GM23248 (cell line): ENCODE measurements at regions not wholly inside any gene's neighbourhood (a gene's known extent, or its start where the extent isn't known, plus 50 kb on each side); places are given as distances from the start of the nearest gene placed in this dataset.

Source experiments
- DNase-seq: peaks from one replicate; pipeline ENCODE4 v3.0.0-alpha.2; 2015
- H2AFZ ChIP-seq: fragments of 200-600 bp; sonication (generic); 2 replicates; pipeline ENCODE4 v1.6.1; 2016; ENCODE audit warnings: antibody characterized with exemption
- H3F3A ChIP-seq: fragments of 200-600 bp; sonication (generic); 2 replicates; pipeline ENCODE4 v1.6.1; 2016; ENCODE audit warnings: mild to moderate bottlenecking, antibody characterized with exemption, mixed run types; ENCODE audit not compliant: insufficient read depth
- H3K27ac ChIP-seq: fragments of 200-600 bp; sonication (generic); 2 replicates; pipeline ENCODE4 v1.5.1; 2016; ENCODE audit warnings: mild to moderate bottlenecking
- H3K27me3 ChIP-seq: fragments of 200-600 bp; sonication (generic); replicated peaks from 2 replicates; pipeline ENCODE4 v1.6.1; 2016; ENCODE audit warnings: mild to moderate bottlenecking; ENCODE audit not compliant: insufficient read depth
- H3K36me3 ChIP-seq: fragments of 200-600 bp; sonication (generic); 2 replicates; pipeline ENCODE4 v1.6.1; 2016; ENCODE audit warnings: low read depth, mild to moderate bottlenecking
- H3K4me1 ChIP-seq: fragments of 200-600 bp; sonication (generic); 2 replicates; pipeline ENCODE4 v1.6.1; 2016; ENCODE audit warnings: mild to moderate bottlenecking; ENCODE audit not compliant: insufficient read depth
- H3K4me2 ChIP-seq: fragments of 200-600 bp; sonication (generic); one replicate; pipeline ENCODE4 v1.6.1; 2016; ENCODE audit warnings: mild to moderate bottlenecking; ENCODE audit not compliant: unreplicated experiment
- H3K4me3 ChIP-seq: fragments of 200-600 bp; sonication (generic); 2 replicates; pipeline ENCODE4 v1.5.1; 2016; ENCODE audit warnings: mild to moderate bottlenecking
- H3K79me2 ChIP-seq: fragments of 200-600 bp; sonication (generic); 2 replicates; pipeline ENCODE4 v1.6.1; 2016; ENCODE audit warnings: mild to moderate bottlenecking; ENCODE audit not compliant: insufficient read depth
- H3K9ac ChIP-seq: fragments of 200-600 bp; sonication (generic); 2 replicates; pipeline ENCODE4 v1.6.1; 2016; ENCODE audit warnings: mild to moderate bottlenecking
- H3K9me2 ChIP-seq: fragments of 200-600 bp; sonication (generic); 2 replicates; pipeline ENCODE4 v1.6.1; 2016; ENCODE audit warnings: mixed run types, mild to moderate bottlenecking, moderate library complexity; ENCODE audit not compliant: insufficient read depth
- H3K9me3 ChIP-seq: fragments of 200-600 bp; sonication (generic); one replicate; pipeline ENCODE4 v1.6.1; 2017; ENCODE audit warnings: low read depth
- H4K20me1 ChIP-seq: fragments of 200-600 bp; sonication (generic); 2 replicates; pipeline ENCODE4 v1.6.0; 2016; ENCODE audit not compliant: insufficient read depth
- EZH2 ChIP-seq: fragments of 200-600 bp; sonication (generic); IDR thresholded peaks from 2 replicates; pipeline ENCODE4 v1.6.1; 2018; ENCODE audit warnings: antibody characterized with exemption, mild to moderate bottlenecking; ENCODE audit not compliant: insufficient read depth, poor library complexity, severe bottlenecking
- EZH2phosphoT487 ChIP-seq: fragments of 200-600 bp; sonication (generic); IDR thresholded peaks from 2 replicates; pipeline ENCODE4 v1.6.1; 2018; ENCODE audit warnings: antibody characterized with exemption, moderate library complexity, mild to moderate bottlenecking, low read depth; ENCODE audit not compliant: insufficient read depth
- WGBS, 2 experiments: methylation state at CpG; one replicate each; pipeline ENCODE4 v1.1.6; 2015 to 2017; ENCODE audit warnings: low lambda C conversion rate in 2 of 2, low coverage in 1 of 2; ENCODE audit errors: missing lambda C conversion rate in 2 of 2; 5-methylcytosine and 5-hydroxymethylcytosine counted together
- in situ Hi-C: fragments of 300-500 bp; cut with MboI; formaldehyde crosslinking; loops from 2 replicates; pipeline ENCODE4 v1.15.0; 2020

DNA sequence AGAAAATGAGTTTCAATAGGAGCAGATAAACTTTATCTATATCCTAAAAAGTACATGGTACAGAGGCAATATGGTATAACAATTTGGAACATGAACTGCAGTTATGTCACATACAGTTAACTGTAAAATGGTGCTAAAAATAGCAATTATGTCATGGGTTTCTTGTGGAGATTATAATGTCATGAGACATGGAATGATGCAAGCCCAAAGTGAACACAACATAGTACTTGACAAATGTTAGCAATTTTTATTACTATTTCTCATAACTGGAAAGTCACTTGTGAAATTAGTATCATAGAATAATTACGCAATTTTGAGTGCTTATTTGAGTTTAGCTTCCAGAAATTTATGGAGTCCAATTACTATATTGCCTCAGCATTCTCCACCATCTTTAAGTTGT, 1263.4 kb downstream of the DSC3 start:
- Histone ChIP-seq H3K27me3 (no peaks in the 10 kb centered on the region), H3K27ac (no peak overlapping the region), H3K4me1 (no peaks in the 10 kb centered on the region), H4K20me1 (no peaks in the 10 kb centered on the region), H3K36me3 (no peaks in the 10 kb centered on the region), H3K4me3 (no peak overlapping the region), H2AFZ (no peak overlapping the region), H3K79me2 (no peaks in the 10 kb centered on the region), H3K9me3 (no peaks in the 10 kb centered on the region), H3K4me2 (no peak overlapping the region), H3K9me2 (0 out of 2 replicates have a peak, but pooled peaks cover 5% of the 10 kb centered on the region), H3F3A (no peaks in the 10 kb centered on the region), H3K9ac (no peak overlapping the region)
- DNase-seq: peak; percentile 29
- in situ Hi-C loops: no loop called here
- WGBS, 2 experiments: 41 to 45% methylated on average over 1 of the region's 1 CpG
- TF ChIP-seq EZH2: no peak
- TF ChIP-seq EZH2phosphoT487: no peak

- DNase-seq: peak; percentile 71
- H2AFZ ChIP-seq: peak overlapping the region; percentile 51
- H3K4me2 ChIP-seq: no peak overlapping the region
Measured at GRCh38 chr18:29753379-29753778, 1289.2 kb downstream of the DSC3 start.

GRCh38 chr18:29749704-29750103, 1292.8 kb downstream of the DSC3 start:
- H3K9me3 ChIP-seq: no peaks in the 10 kb centered on the region
- no peaks in the 10 kb centered on the region for H3K79me2 ChIP-seq
- H2AFZ ChIP-seq: no peak overlapping the region
- H4K20me1 ChIP-seq: no peaks in the 10 kb centered on the region
- peak overlapping the region; percentile 18 for H3K27ac ChIP-seq
- 38 to 44% methylated on average over 1 of the region's 1 CpG for WGBS, 2 experiments
- DNase-seq: peak; percentile 87
- in situ Hi-C loops: no loop called here
- 0 out of 2 replicates have a peak, but pooled peaks cover 16% of the 10 kb centered on the region for H3F3A ChIP-seq
- H3K9me2 ChIP-seq: no peaks in the 10 kb centered on the region
- peaks cover 25% of the 10 kb centered on the region for H3K4me1 ChIP-seq
- H3K4me3 ChIP-seq: no peak overlapping the region
- no peak for TF ChIP-seq EZH2phosphoT487
- TF ChIP-seq EZH2: no peak
- H3K9ac ChIP-seq: no peak overlapping the region
- no peak overlapping the region for H3K4me2 ChIP-seq
- H3K36me3 ChIP-seq: no peaks in the 10 kb centered on the region
- H3K27me3 ChIP-seq: no peaks in the 10 kb centered on the region

More at GRCh38 chr18:29753379-29753778, 1289.2 kb downstream of the DSC3 start:
- H3K9ac ChIP-seq: no peak overlapping the region
- H3K36me3 ChIP-seq: no peaks in the 10 kb centered on the region
- no peaks in the 10 kb centered on the region for H4K20me1 ChIP-seq
- peak overlapping the region; percentile 27 for H3K27ac ChIP-seq
- no peaks in the 10 kb centered on the region for H3K79me2 ChIP-seq
- H3F3A ChIP-seq: 0 out of 2 replicates have a peak, but pooled peaks cover 15% of the 10 kb centered on the region
- WGBS, 2 experiments: 40 to 46% methylated on average over 4 of the region's 4 CpGs
- peaks cover 23% of the 10 kb centered on the region for H3K4me1 ChIP-seq
- H3K27me3 ChIP-seq: no peaks in the 10 kb centered on the region
- H3K4me3 ChIP-seq: no peak overlapping the region
- TF ChIP-seq EZH2phosphoT487 (no peak), EZH2 (no peak)
- no peaks in the 10 kb centered on the region for H3K9me3 ChIP-seq
- in situ Hi-C loops: no loop called here
- H3K9me2 ChIP-seq: no peaks in the 10 kb centered on the region

GRCh38 chr18:29741461-29741860, 1301.1 kb downstream of the DSC3 start:
- no peaks in the 10 kb centered on the region for H3K4me1 ChIP-seq
- TF ChIP-seq EZH2 (no peak), EZH2phosphoT487 (no peak)
- in situ Hi-C loops: no loop called here
- no peaks in the 10 kb centered on the region for H4K20me1 ChIP-seq
- H3K9ac ChIP-seq: no peak overlapping the region
- H3K36me3 ChIP-seq: no peaks in the 10 kb centered on the region
- H3K27ac ChIP-seq: no peak overlapping the region
- H3K9me2 ChIP-seq: no peaks in the 10 kb centered on the region
- H3K79me2 ChIP-seq: no peaks in the 10 kb centered on the region
- H3K4me3 ChIP-seq: no peak overlapping the region
- no peaks in the 10 kb centered on the region for H3K9me3 ChIP-seq
- H2AFZ ChIP-seq: 0 out of 2 replicates have a peak overlapping the region, but pooled peaks have one; percentile 38
- H3F3A ChIP-seq: no peaks in the 10 kb centered on the region
- H3K4me2 ChIP-seq: no peak overlapping the region
- H3K27me3 ChIP-seq: no peaks in the 10 kb centered on the region
- no peak for DNase-seq
- 64 to 72% methylated on average over 1 of the region's 1 CpG for WGBS, 2 experiments

- TF ChIP-seq EZH2phosphoT487: no peak
- TF ChIP-seq EZH2: no peak
- DNase-seq: no peak
- WGBS, 2 experiments: 66 to 72% methylated on average over 4 of the region's 4 CpGs
- Histone ChIP-seq H2AFZ (no peak overlapping the region), H3K9ac (no peak overlapping the region), H3K4me2 (no peak overlapping the region), H3K4me3 (no peak overlapping the region), H3F3A (no peaks in the 10 kb centered on the region), H3K79me2 (no peaks in the 10 kb centered on the region), H3K27ac (no peak overlapping the region), H3K36me3 (no peaks in the 10 kb centered on the region), H3K27me3 (no peaks in the 10 kb centered on the region), H3K4me1 (no peaks in the 10 kb centered on the region), H3K9me2 (no peaks in the 10 kb centered on the region), H4K20me1 (no peaks in the 10 kb centered on the region), H3K9me3 (no peaks in the 10 kb centered on the region)
- in situ Hi-C loops: no loop called here
Measured at GRCh38 chr18:29737620-29738019, 1304.9 kb downstream of the DSC3 start.
